HEK293T (cell line): ENCODE measurements at regions not wholly inside any gene's neighbourhood (a gene's known extent, or its start where the extent isn't known, plus 50 kb on each side); places are given as distances from the start of the nearest gene placed in this dataset.

ENCODE experiments used
- FOXA1 ChIP-seq: fragments of 450-650 bp; IDR thresholded peaks from 2 replicates; pipeline ENCODE4 v1.6.1; 2016; ENCODE audit warnings: mild to moderate bottlenecking
- FOXM1 ChIP-seq: fragments of 450-650 bp; IDR thresholded peaks from 2 replicates; pipeline ENCODE4 v1.6.1; 2017; ENCODE audit warnings: mild to moderate bottlenecking, borderline replicate concordance
- HDGF ChIP-seq: fragments of 450-650 bp; IDR thresholded peaks from 2 replicates; pipeline ENCODE4 v1.6.1; 2017; ENCODE audit warnings: antibody characterized with exemption, borderline replicate concordance
- L3MBTL2 ChIP-seq: fragments of 450-650 bp; conservative IDR thresholded peaks from 2 replicates; pipeline ENCODE4 v1.6.1; 2016; ENCODE audit warnings: mild to moderate bottlenecking
- ZNF384 ChIP-seq: fragments of 450-650 bp; IDR thresholded peaks from 2 replicates; pipeline ENCODE4 v1.6.1; 2016

- TF ChIP-seq ZNF384 (no peak), FOXM1 (no peak), FOXA1 (no peak), HDGF (no peak), L3MBTL2 (no peak)
Measured at GRCh38 chr1:2880812-2881295, 79.4 kb upstream of the TTC34 start.
